ENCODE measurements at regions not wholly inside any gene's neighbourhood (a gene's known extent, or its start where the extent isn't known, plus 50 kb on each side); places are given as distances from the start of the nearest gene placed in this dataset.

- Mint-ChIP-seq H3K4me3 (no peak overlapping the region), H3K27me3 (ENCODE audit: insufficient read depth) (peaks cover 2% of the 10 kb centered on the region), H3K4me1 (ENCODE audit: low read depth) (peaks cover 6% of the 10 kb centered on the region; the same call in 1 of the 2 replicates), H3K27ac (no peak overlapping the region), H3K9me3 (no peaks in the 10 kb centered on the region), H3K36me3 (ENCODE audit: low read depth) (no peaks in the 10 kb centered on the region)
- no peak for DNase-seq
- no peak for TF ChIP-seq CTCF (IDR thresholded peaks at IDR 0.05)
These were observed 550.8 kb downstream of the EFNB2 start for GRCh38 chr13:105984646-105985045.

GRCh38 chr13:105984236-105984635 lies 551.2 kb downstream of the EFNB2 start:
- H3K4me1 Mint-ChIP-seq (ENCODE audit: low read depth): peaks cover 10% of the 10 kb centered on the region; the same call in 1 of the 2 replicates
- H3K36me3 Mint-ChIP-seq (ENCODE audit: low read depth): no peaks in the 10 kb centered on the region
- H3K27ac Mint-ChIP-seq: no peak overlapping the region
- H3K9me3 Mint-ChIP-seq: no peaks in the 10 kb centered on the region
- peaks cover 3% of the 10 kb centered on the region for H3K27me3 Mint-ChIP-seq (ENCODE audit: insufficient read depth)
- no peak for TF ChIP-seq CTCF (IDR thresholded peaks at IDR 0.05)
- no peak overlapping the region for H3K4me3 Mint-ChIP-seq
- DNase-seq: no peak

GRCh38 chr13:105982219-105982930 lies 553.1 kb downstream of the EFNB2 start:
- Mint-ChIP-seq H3K36me3 (ENCODE audit: low read depth) (no peaks in the 10 kb centered on the region; the same call in 1 of the 2 replicates), H3K27ac (no peak overlapping the region), H3K9me3 (no peaks in the 10 kb centered on the region), H3K4me3 (no peak overlapping the region), H3K4me1 (ENCODE audit: low read depth) (peaks cover 11% of the 10 kb centered on the region; the same call in 1 of the 2 replicates), H3K27me3 (ENCODE audit: insufficient read depth) (peaks cover 5% of the 10 kb centered on the region)
- TF ChIP-seq CTCF (IDR thresholded peaks at IDR 0.05): no peak
- DNase-seq: no peak

- Mint-ChIP-seq H3K9me3 (no peaks in the 10 kb centered on the region), H3K36me3 (ENCODE audit: low read depth) (no peaks in the 10 kb centered on the region; the same call in 1 of the 2 replicates), H3K27me3 (ENCODE audit: insufficient read depth) (peaks cover 7% of the 10 kb centered on the region), H3K4me3 (no peak overlapping the region), H3K4me1 (ENCODE audit: low read depth) (peaks cover 11% of the 10 kb centered on the region; the same call in 1 of the 2 replicates), H3K27ac (no peak overlapping the region)
- TF ChIP-seq CTCF (IDR thresholded peaks at IDR 0.05): no peak
- no peak for DNase-seq
These were observed 556.1 kb downstream of the EFNB2 start for GRCh38 chr13:105979131-105980011.

GRCh38 chr13:105974380-105974779 lies 561.1 kb downstream of the EFNB2 start:
- no peak for TF ChIP-seq CTCF (IDR thresholded peaks at IDR 0.05)
- Mint-ChIP-seq H3K4me3 (no peak overlapping the region), H3K27ac (no peak overlapping the region), H3K36me3 (ENCODE audit: low read depth) (no peaks in the 10 kb centered on the region; the same call in 1 of the 2 replicates), H3K9me3 (no peaks in the 10 kb centered on the region), H3K27me3 (ENCODE audit: insufficient read depth) (peaks cover 6% of the 10 kb centered on the region), H3K4me1 (ENCODE audit: low read depth) (peaks cover 38% of the 10 kb centered on the region; the same call in 1 of the 2 replicates)
- DNase-seq: no peak
